CD14-positive monocyte (primary cell): ENCODE measurements at regions not wholly inside any gene's neighbourhood (a gene's known extent, or its start where the extent isn't known, plus 50 kb on each side); places are given as distances from the start of the nearest gene placed in this dataset.

ENCODE experiments used
- DNase-seq, 3 donors: peaks; one replicate each; pipeline ENCODE4 v3.0.0-alpha.2; 2011 to 2022
- H2AFZ ChIP-seq: 2 replicates; pipeline ENCODE4 v1.6.0; 2012; ENCODE audit warnings: mild to moderate bottlenecking, low read depth, low read length, inconsistent platforms; ENCODE audit not compliant: insufficient read depth, poor library complexity, severe bottlenecking
- H3K27ac ChIP-seq, 2 donors: 1 replicate in 1 of 2; 2 replicates in 1 of 2; pipeline ENCODE4 v1.5.1; 2012 to 2013; ENCODE audit warnings: low read length in 2 of 2, control low read depth in 1 of 2, inconsistent platforms in 1 of 2, low read depth in 1 of 2, mild to moderate bottlenecking in 1 of 2
- H3K27me3 ChIP-seq, 2 donors: one replicate each; pipeline versions ENCODE4 v1.6.0 to v1.6.1; 2011 to 2013; ENCODE audit warnings: low read length in 2 of 2; ENCODE audit not compliant: control insufficient read depth in 2 of 2, insufficient read depth in 2 of 2
- H3K36me3 ChIP-seq, 2 donors: replicated peaks in 1 of 2; 1 replicate in 1 of 2; 2 replicates in 1 of 2; pipeline versions ENCODE4 v1.5.1 to v1.6.1; 2012 to 2013; ENCODE audit warnings: low read length in 2 of 2, control low read depth in 1 of 2, inconsistent platforms in 1 of 2, mild to moderate bottlenecking in 1 of 2; ENCODE audit not compliant: insufficient read depth in 2 of 2, control insufficient read depth in 1 of 2
- H3K4me1 ChIP-seq, 2 donors: 1 replicate in 1 of 2; 2 replicates in 1 of 2; pipeline versions ENCODE4 v1.5.1 to v1.6.1; 2012 to 2013; ENCODE audit warnings: low read length in 2 of 2, control low read depth in 1 of 2, inconsistent platforms in 1 of 2, mild to moderate bottlenecking in 1 of 2, moderate library complexity in 1 of 2; ENCODE audit not compliant: insufficient read depth in 2 of 2, control insufficient read depth in 1 of 2
- H3K4me2 ChIP-seq: replicated peaks from 2 replicates; pipeline ENCODE3; 2012; ENCODE audit warnings: low read length, moderate library complexity, mild to moderate bottlenecking; ENCODE audit not compliant: poor library complexity, severe bottlenecking; ENCODE audit errors: extremely low read depth
- H3K4me3 ChIP-seq, 3 experiments: fragments of 200-600 bp in 1 of 3; sonication (generic) in 1 of 3; replicated peaks in 1 of 3; 1 replicate in 2 of 3; 2 replicates in 1 of 3; pipeline ENCODE4 v1.5.1; 2011 to 2013; ENCODE audit warnings: low read length in 3 of 3, mild to moderate bottlenecking in 3 of 3, control low read depth in 2 of 3, low read depth in 2 of 3, inconsistent platforms in 1 of 3, moderate library complexity in 1 of 3
- H3K79me2 ChIP-seq: 2 replicates; pipeline ENCODE4 v1.6.0; 2012; ENCODE audit warnings: mild to moderate bottlenecking, control low read depth, inconsistent platforms, low read length, moderate library complexity; ENCODE audit not compliant: insufficient read depth
- H3K9ac ChIP-seq: 2 replicates; pipeline ENCODE4 v1.6.0; 2017; ENCODE audit warnings: low read length, mild to moderate bottlenecking; ENCODE audit not compliant: insufficient read depth, poor library complexity, severe bottlenecking
- H3K9me3 ChIP-seq, 2 donors: replicated peaks in 1 of 2; 1 replicate in 1 of 2; 2 replicates in 1 of 2; pipeline versions ENCODE4 v1.5.1 to v1.6.1; 2012 to 2013; ENCODE audit warnings: low read length in 2 of 2, control low read depth in 1 of 2; ENCODE audit not compliant: control insufficient read depth in 1 of 2, insufficient read depth in 1 of 2
- H4K20me1 ChIP-seq: 2 replicates; pipeline ENCODE4 v1.6.0; 2012; ENCODE audit warnings: mild to moderate bottlenecking, low read length, control low read depth, moderate library complexity; ENCODE audit not compliant: insufficient read depth
- H3K27ac Mint-ChIP-seq, 7 donors: one replicate each; pipeline ENCODE4 v1.8.0; 2020; ENCODE audit warnings: mild to moderate bottlenecking in 7 of 7, mixed read lengths in 7 of 7, moderate library complexity in 6 of 7, inconsistent platforms in 2 of 7
- H3K27me3 Mint-ChIP-seq, 3 donors: one replicate each; pipeline ENCODE4 v1.8.0; 2021 to 2022; ENCODE audit warnings: low read depth in 3 of 3, mild to moderate bottlenecking in 3 of 3, mixed read lengths in 3 of 3, moderate library complexity in 3 of 3, inconsistent platforms in 1 of 3
- H3K36me3 Mint-ChIP-seq, 2 donors: one replicate each; pipeline ENCODE4 v1.8.0; 2020; ENCODE audit warnings: mixed read lengths in 2 of 2, inconsistent platforms in 1 of 2, mild to moderate bottlenecking in 1 of 2
- H3K4me1 Mint-ChIP-seq: one replicate; pipeline ENCODE4 v1.8.0; 2020; ENCODE audit warnings: mild to moderate bottlenecking, mixed read lengths
- H3K4me3 Mint-ChIP-seq, 2 donors: one replicate each; pipeline ENCODE4 v1.8.0; 2020; ENCODE audit warnings: mild to moderate bottlenecking in 2 of 2, mixed read lengths in 2 of 2, moderate library complexity in 1 of 2
- H3K9me3 Mint-ChIP-seq, 7 donors: one replicate each; pipeline ENCODE4 v1.8.0; 2020 to 2022; ENCODE audit warnings: mixed read lengths in 7 of 7, mild to moderate bottlenecking in 6 of 7, moderate library complexity in 6 of 7, inconsistent platforms in 2 of 7
- WGBS: methylation state at CpG from one replicate; pipeline ENCODE4 v1.1.5; 2013; ENCODE audit warnings: missing lambda C conversion rate; ENCODE audit not compliant: insufficient coverage; 5-methylcytosine and 5-hydroxymethylcytosine counted together
- intact Hi-C, 2 donors: fragments of 100-400 bp; cut with micrococcal nuclease; formaldehyde crosslinking; loops; one replicate each; pipeline versions ENCODE4 v1.15.0 to v1.15.1; 2023
- TF ChIP-seq, protein P1 (sequence below): fragments of 200-600 bp; IDR thresholded peaks from one replicate; pipeline ENCODE4 v1.8.0; 2022; ENCODE audit warnings: antibody characterized with exemption, mild to moderate bottlenecking

DNA sequence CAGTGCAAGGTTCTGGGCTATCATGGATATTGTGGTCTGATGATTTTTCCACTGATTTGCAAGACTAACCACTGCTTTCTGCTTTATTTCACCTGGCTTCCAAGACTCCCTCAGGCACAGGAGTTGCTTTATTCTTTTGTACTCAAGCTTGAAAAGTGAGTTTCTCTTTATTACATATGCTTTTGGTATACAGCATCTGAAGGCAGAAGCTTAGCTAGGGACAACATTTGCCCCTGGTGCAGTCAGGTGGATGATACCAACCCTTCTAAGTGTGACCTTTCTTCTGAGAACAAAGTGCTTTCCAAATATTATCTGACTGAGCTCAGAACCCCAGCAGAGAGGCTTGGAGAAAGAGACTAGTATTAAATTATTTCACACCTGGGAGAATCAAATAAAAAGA, 94.0 kb upstream of the PHACTR1 start:
- Histone ChIP-seq H3K9ac (no peak overlapping the region), H3K4me2 (no peak overlapping the region), H3K4me3 (no peak overlapping the region), H2AFZ (no peak overlapping the region), H4K20me1 (no peaks in the 10 kb centered on the region), H3K79me2 (no peaks in the 10 kb centered on the region), H3K9me3 (no peaks in the 10 kb centered on the region), H3K27me3 (no peaks in the 10 kb centered on the region), H3K4me1 (peaks cover 22 to 23% of the 10 kb centered on the region in 2 donors), H3K27ac (no peak overlapping the region), H3K36me3 (no peaks in the 10 kb centered on the region)
- Mint-ChIP-seq H3K27me3 (peaks cover 0 to 4% (median 0%) of the 10 kb centered on the region in 3 donors), H3K4me3 (no peak overlapping the region), H3K27ac (peak overlapping the region in 1 of 7 donors; percentile 79), H3K9me3 (peaks cover 0 to 2% (median 0%) of the 10 kb centered on the region in 7 donors), H3K4me1 (peaks cover 24% of the 10 kb centered on the region), H3K36me3 (no peaks in the 10 kb centered on the region)
- TF ChIP-seq, protein P1, sequence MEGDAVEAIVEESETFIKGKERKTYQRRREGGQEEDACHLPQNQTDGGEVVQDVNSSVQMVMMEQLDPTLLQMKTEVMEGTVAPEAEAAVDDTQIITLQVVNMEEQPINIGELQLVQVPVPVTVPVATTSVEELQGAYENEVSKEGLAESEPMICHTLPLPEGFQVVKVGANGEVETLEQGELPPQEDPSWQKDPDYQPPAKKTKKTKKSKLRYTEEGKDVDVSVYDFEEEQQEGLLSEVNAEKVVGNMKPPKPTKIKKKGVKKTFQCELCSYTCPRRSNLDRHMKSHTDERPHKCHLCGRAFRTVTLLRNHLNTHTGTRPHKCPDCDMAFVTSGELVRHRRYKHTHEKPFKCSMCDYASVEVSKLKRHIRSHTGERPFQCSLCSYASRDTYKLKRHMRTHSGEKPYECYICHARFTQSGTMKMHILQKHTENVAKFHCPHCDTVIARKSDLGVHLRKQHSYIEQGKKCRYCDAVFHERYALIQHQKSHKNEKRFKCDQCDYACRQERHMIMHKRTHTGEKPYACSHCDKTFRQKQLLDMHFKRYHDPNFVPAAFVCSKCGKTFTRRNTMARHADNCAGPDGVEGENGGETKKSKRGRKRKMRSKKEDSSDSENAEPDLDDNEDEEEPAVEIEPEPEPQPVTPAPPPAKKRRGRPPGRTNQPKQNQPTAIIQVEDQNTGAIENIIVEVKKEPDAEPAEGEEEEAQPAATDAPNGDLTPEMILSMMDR, result no peak
- DNase-seq, result no peak
- intact Hi-C loops, result no loop called here

DNA sequence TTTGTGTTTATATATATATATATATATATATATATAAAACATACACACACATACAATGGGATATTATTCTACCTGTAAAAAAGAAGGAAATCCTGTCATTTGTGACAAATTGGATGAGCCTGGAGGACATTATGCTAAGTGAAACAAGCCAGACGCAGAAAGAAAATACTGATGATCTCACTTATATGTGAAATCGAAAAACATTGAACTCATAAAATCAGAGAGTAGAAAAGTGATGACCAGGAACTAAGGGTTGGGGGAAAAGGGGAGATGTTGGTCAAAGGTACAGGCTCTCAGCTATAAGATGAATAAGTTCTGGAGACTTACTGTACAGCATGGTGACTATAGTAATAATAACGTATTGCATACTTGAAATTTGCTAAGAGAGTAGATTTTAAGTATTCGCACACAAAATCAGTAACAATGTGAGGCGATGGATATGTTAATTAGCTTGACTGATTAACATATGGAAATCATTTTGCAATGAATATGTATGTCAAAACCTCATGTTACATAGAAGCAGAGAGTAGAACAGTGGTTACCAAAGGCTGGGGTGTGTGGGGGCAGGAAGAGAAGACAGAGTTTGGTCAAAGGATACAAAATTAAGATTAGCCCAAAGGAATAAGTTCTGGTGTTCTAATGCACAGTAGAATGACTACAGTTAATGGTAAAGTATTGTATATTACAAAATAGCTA, 92.3 kb upstream of the PHACTR1 start:
- no peak overlapping the region for H3K4me3 ChIP-seq
- WGBS, result 98% methylated on average over 5 of the region's 5 CpGs
- no peak overlapping the region for H3K9ac ChIP-seq
- H3K79me2 ChIP-seq, result no peaks in the 10 kb centered on the region
- no peak overlapping the region for H2AFZ ChIP-seq
- Mint-ChIP-seq H3K9me3 (peaks cover 0 to 2% (median 0%) of the 10 kb centered on the region in 7 donors), H3K27me3 (peaks cover 0 to 4% (median 0%) of the 10 kb centered on the region in 3 donors), H3K27ac (no peak overlapping the region), H3K4me1 (peaks cover 24% of the 10 kb centered on the region), H3K4me3 (no peak overlapping the region), H3K36me3 (no peaks in the 10 kb centered on the region)
- TF ChIP-seq, protein P1, result no peak
- H3K36me3 ChIP-seq, result no peaks in the 10 kb centered on the region
- peaks cover 22 to 23% of the 10 kb centered on the region in 2 donors for H3K4me1 ChIP-seq
- no peak for DNase-seq
- H4K20me1 ChIP-seq, result no peaks in the 10 kb centered on the region
- H3K4me2 ChIP-seq, result no peak overlapping the region
- intact Hi-C loops, result no loop called here
- H3K9me3 ChIP-seq, result no peaks in the 10 kb centered on the region
- H3K27ac ChIP-seq, result no peak overlapping the region
- H3K27me3 ChIP-seq, result no peaks in the 10 kb centered on the region
